DND-41 (cell line): ENCODE measurements at regions not wholly inside any gene's neighbourhood (a gene's known extent, or its start where the extent isn't known, plus 50 kb on each side); places are given as distances from the start of the nearest gene placed in this dataset.

Experiments used
- EZH2 ChIP-seq: IDR thresholded peaks from 3 replicates; pipeline ENCODE4 v1.6.1; 2012; ENCODE audit warnings: borderline replicate concordance, low read depth, mild to moderate bottlenecking, moderate library complexity, low read length, inconsistent platforms; ENCODE audit not compliant: severe bottlenecking
- TF ChIP-seq, protein P1 (sequence below): IDR thresholded peaks from 2 replicates; pipeline ENCODE4 v1.5.1; 2012; ENCODE audit warnings: borderline replicate concordance, low read length, moderate library complexity, mild to moderate bottlenecking; ENCODE audit not compliant: poor library complexity, severe bottlenecking; ENCODE audit errors: extremely low read depth

DNA sequence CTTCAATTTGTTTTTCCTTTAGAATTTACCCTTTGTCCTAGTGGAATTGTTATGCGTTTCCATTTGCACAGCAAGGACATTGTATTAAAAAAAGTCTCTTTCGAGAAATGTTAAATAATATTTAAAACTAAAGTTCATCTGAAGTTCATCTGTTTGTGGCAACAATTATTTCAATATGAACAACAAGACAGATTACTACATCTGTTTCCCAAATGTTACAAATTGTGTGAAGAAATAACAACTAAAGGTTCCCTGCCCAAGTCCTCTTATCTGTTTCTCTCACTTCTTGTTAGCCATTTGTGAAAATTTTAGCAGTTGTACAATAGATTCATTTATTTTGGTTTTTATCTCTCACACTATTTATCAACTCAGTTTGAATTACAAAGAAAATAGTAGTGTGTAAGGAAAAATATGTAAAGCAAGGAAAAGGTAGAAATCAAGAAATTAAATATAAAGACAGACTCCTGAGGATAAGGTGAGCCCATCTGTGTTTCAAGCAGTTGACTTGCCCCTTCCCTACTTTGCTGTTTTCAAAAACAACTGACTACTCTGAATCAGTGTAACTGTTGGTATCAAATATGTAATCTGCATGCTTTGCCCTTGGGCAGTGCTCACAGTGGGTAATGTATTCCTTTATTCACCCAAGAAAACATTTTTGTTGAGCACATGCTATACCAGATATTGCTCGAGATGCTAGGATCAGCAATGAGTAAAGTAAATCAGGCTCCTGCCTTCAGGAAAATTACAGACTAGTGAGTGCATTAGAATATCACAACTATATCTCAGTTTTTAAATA, 118.9 kb upstream of the PCDH7 start:
- TF ChIP-seq, protein P1, sequence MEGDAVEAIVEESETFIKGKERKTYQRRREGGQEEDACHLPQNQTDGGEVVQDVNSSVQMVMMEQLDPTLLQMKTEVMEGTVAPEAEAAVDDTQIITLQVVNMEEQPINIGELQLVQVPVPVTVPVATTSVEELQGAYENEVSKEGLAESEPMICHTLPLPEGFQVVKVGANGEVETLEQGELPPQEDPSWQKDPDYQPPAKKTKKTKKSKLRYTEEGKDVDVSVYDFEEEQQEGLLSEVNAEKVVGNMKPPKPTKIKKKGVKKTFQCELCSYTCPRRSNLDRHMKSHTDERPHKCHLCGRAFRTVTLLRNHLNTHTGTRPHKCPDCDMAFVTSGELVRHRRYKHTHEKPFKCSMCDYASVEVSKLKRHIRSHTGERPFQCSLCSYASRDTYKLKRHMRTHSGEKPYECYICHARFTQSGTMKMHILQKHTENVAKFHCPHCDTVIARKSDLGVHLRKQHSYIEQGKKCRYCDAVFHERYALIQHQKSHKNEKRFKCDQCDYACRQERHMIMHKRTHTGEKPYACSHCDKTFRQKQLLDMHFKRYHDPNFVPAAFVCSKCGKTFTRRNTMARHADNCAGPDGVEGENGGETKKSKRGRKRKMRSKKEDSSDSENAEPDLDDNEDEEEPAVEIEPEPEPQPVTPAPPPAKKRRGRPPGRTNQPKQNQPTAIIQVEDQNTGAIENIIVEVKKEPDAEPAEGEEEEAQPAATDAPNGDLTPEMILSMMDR, result no peak
- TF ChIP-seq EZH2, result no peak
